GM20431 (cell line): ENCODE measurements at regions not wholly inside any gene's neighbourhood (a gene's known extent, or its start where the extent isn't known, plus 50 kb on each side); places are given as distances from the start of the nearest gene placed in this dataset.

Experiments
- in situ Hi-C: fragments of 300-500 bp; cut with MseI, MboI; formaldehyde crosslinking; loops from one replicate; pipeline ENCODE4 v1.15.0; 2020; ENCODE audit warnings: low sequenced_read_pairs; ENCODE audit not compliant: unreplicated experiment

DNA sequence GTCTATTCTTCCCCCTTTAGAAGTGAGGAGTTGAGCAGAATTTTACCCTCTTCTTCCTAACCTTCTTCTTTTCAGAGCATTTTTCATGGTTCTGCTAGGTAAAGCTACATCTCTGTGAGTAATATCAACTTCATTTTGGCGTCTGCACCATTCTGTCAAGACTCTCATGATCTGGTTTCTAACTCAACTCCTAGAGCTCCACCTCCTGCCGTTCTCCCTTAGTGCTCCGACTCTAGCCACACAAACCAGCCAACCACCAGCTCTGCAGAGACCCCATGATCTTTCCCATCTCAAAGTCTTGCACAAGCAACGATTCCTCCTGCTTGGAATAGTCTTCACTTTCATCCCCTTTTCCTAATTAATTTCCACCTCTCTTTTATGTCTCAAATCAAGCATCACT, 193.9 kb upstream of the TMC3 start:
- in situ Hi-C loops, result no loop called here

- in situ Hi-C loops, result no loop called here
Observed at GRCh38 chr15:81562986-81563385, 189.0 kb upstream of the TMC3 start.

GRCh38 chr15:81560405-81560804, 186.4 kb upstream of the TMC3 start:
- in situ Hi-C loops, result no loop called here

- in situ Hi-C loops, result no loop called here
Observed at GRCh38 chr15:81558056-81558455, 184.0 kb upstream of the TMC3 start.

DNA sequence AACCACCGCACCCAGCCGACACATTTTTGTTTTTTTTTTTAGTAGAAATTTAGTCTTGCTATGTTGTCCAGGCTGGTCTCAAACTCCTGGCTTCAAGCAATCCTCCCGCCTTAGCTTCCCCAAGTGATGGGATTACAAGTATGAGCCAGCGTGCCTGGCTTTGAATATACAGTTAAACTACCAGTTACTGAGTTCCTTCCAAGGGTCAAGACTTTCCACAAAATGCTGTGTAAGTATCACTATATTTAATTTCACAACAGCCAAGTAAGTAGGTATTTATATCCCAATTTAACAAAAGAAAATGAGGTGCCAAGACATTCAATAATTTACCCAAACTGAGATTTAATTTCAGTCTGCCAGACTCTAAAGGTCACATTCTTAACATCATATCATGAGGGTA, 181.3 kb upstream of the TMC3 start:
- in situ Hi-C loops, result no loop called here

DNA sequence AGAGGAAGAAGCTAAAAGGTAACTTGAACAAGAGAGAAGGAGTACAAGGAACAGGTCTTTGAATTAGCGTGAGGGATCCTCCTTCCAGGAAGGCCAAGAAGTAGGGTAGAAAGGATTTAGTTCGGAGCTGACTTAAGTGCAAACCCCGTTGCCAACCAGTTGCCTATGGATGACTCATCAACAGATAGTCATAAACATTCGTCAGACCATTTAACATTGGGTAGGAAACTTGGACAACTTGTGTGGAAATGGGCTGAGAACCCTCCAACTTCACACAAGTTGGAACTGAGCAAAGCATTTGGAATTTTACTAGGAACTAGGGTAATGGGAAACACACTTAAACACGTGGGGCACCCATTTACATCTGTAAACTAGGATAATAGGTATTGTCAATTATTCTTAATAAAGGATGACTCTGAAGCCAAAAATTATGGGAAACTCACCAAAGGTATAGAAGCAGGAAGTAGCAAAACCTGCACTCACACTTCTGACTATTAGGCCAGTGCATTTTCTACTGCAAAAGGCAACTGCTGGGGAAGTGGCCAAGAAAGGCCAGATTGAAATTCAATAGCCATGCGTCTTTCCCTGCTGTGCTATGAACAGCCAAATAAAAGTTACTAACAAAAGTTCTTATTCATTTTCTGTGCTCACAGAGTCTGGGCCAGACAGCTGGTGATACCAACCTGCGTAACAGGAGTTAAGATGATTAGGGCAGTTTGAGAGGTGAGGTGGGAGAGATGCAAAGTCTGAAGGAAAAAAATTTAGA, 174.5 kb upstream of the TMC3 start:
- in situ Hi-C loops, result no loop called here

- in situ Hi-C loops, result no loop called here
Observed at GRCh38 chr15:81547521-81548132, 173.6 kb upstream of the TMC3 start.

DNA sequence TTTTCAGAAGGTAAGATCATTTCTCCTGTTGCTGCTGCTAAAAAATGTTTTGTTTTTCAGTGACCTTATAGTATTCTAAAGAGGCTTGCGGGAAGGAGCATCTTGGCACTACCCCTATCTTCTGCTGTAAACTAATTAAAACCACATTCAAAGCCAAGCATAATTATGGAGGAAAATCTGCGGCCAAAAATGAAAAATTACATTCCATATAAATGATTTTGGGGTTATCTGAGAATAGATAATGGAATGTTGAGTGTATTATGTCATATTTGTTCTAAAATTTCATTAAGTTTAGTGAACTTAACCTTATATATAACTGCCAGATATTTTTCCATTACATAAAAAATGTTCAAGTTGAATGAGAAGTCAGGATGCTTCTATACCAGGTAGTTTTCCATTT, 170.4 kb upstream of the TMC3 start:
- in situ Hi-C loops, result no loop called here

- in situ Hi-C loops, result no loop called here
Observed at GRCh38 chr15:81540909-81541308, 166.9 kb upstream of the TMC3 start.

- in situ Hi-C loops, result no loop called here
Observed at GRCh38 chr15:81536356-81536755, 162.3 kb upstream of the TMC3 start.

DNA sequence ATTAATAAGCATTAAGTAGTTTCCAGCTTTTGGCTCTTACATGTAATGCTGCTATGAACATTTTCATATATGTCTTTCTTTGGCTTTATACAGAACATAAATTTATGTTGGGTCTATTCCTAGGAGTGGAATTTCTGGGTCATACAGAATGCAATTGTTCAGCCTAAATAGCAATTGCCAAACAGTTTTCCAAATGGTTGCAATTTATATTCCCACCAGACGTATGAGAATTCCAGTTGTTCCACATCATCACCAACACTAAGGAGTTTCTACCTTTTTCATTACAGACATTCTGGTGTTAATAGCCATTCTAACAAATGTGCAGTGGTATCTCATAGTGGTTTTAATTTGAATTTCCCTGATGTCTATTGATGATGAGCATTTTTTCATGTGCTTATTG, 160.1 kb upstream of the TMC3 start:
- in situ Hi-C loops, result no loop called here

- in situ Hi-C loops, result no loop called here
Observed at GRCh38 chr15:81532001-81532400, 158.0 kb upstream of the TMC3 start.

DNA sequence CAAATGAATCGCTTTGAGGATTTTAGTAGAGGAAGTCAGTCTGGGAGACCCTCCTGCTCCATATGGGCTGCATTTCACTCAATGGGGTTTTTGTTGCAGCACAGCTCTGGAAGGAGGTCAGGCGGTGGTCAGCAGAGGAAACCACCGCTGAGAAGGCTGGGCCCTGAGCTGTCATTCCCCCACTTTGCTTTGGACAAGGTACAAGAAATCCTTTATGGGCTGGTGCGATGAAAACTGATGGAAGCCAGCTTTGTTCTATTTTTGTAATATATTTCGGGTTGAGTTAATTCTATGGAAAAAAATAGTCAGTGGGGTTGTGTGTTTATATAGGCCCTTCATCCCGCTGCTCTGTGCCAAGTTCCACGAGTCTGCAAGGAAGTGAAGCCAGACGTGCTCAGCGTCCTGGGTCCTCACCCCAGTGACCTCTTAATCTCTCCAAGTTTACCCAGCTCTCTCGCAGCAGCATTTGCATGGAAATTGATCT, 157.1 kb upstream of the TMC3 start:
- in situ Hi-C loops, result no loop called here

DNA sequence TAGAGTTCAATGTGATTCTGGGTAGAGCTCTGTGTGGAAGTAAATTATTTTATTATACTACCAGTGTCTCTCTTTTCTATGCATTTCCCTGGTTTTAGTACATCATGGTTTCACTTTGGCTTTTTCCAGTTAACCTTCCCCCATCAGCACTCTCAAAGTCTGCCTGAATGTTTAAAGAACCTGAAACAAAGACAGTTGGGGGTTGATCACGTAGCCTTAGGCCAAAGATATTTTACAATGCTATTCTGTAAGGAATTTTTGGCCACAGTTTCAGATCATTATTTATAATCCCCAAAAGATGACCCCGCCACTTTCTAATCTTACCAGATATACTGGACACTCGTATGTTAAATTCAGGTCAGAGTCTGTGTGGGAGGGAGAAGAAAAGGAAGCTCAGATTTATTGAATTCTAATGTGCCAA, 156.3 kb upstream of the TMC3 start:
- in situ Hi-C loops, result no loop called here

- in situ Hi-C loops, result no loop called here
Observed at GRCh38 chr15:81529481-81529880, 155.5 kb upstream of the TMC3 start.

GRCh38 chr15:81526029-81526428, 152.0 kb upstream of the TMC3 start:
- in situ Hi-C loops, result no loop called here

DNA sequence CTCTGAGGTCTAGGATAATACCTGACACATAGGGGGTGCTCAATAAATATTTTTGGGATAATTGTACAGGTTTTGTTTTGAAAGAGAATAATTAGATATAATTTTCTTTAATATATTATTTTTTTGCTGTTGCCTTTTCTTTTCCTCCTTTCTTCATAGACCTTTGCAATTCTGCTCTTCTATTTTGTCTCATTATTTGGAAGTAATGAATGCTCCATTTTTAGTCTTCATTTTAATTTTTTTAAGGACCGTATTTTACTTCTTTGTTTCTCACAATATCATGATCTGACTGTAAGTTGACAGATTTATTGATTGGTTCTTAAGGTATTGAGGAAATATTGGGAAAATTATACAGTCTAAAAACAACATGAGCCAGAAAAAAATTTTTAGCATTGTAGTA, 150.5 kb upstream of the TMC3 start:
- in situ Hi-C loops, result no loop called here

DNA sequence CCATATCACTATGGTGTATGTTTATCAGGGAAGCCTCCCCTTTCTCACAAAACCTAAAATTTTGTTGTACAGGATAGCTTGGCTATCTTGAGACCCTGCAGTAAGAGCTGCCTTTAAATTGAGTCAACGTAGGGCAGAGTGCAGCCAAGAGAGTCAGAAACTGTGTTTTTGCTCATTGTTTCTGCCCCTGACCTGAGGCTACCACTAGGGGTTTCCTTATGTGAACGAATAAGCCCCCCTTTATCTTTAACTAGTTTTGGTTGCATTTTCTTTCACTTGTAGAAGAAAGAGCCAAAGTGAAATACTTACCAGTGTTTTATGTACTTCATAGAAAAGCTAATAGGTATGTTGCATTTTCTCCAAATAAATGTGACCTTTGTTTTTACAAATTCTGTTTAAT, 149.9 kb upstream of the TMC3 start:
- in situ Hi-C loops, result no loop called here

DNA sequence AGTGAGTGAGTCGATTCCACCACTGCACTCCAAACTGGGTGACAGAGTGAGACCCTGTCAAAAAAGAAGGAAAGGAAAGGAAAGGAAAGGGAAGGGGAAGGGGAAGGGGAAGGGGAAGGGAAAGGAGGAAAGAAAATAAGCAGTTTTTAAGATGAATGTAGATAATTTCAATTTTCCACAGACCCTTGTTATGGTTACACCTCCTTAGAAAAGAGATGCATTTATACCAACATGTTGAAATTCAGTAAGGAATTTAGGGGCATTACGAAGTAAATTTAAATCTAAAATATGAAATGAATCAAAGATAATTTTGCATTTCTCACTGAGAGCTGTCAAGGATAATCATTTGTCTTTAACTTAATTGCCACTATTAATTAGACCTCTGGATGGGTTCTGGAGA, 146.5 kb upstream of the TMC3 start:
- in situ Hi-C loops, result no loop called here

DNA sequence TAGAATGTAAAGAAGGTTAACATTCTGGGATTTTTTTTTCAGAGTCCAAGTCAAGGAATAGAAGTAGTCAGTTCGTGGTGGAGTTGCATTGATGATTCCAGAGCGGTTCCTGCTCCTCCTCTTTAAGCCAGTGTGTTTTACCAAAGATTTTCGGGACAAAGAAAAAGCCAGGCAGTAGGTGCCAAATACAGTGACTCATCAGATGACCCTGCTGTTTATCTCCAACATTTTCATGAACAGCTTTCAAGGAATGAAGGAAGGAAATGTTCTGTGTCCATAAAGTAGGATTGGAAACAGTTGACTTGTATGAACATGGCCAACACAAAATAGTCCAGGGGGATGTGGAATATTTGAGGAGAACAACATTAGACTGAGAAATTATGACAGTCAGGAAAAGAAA, 142.4 kb upstream of the TMC3 start:
- in situ Hi-C loops, result no loop called here

GRCh38 chr15:81516012-81516411, 142.0 kb upstream of the TMC3 start:
- in situ Hi-C loops, result no loop called here

GRCh38 chr15:81514725-81515124, 140.7 kb upstream of the TMC3 start:
- in situ Hi-C loops, result no loop called here
